Esophagus squamous epithelium (tissue), 4 donors: ENCODE measurements at regions not wholly inside any gene's neighbourhood (a gene's known extent, or its start where the extent isn't known, plus 50 kb on each side); places are given as distances from the start of the nearest gene placed in this dataset.

Experiments used
- POLR2A ChIP-seq, 4 donors: fragments of 450-650 bp; IDR thresholded peaks; one replicate each; pipeline ENCODE4 v1.6.1; 2017; ENCODE audit warnings: antibody characterized with exemption in 4 of 4, mild to moderate bottlenecking in 4 of 4, moderate library complexity in 3 of 4
- TF ChIP-seq, protein P1 (sequence below), 6 experiments: fragments of 450-650 bp in 4 of 6; fragments of 200-600 bp in 2 of 6; sonication (generic) in 2 of 6; IDR thresholded peaks; one replicate each; pipeline ENCODE4 v1.5.1; 2016 to 2019; ENCODE audit warnings: antibody characterized with exemption in 6 of 6, mild to moderate bottlenecking in 4 of 6, moderate library complexity in 4 of 6

DNA sequence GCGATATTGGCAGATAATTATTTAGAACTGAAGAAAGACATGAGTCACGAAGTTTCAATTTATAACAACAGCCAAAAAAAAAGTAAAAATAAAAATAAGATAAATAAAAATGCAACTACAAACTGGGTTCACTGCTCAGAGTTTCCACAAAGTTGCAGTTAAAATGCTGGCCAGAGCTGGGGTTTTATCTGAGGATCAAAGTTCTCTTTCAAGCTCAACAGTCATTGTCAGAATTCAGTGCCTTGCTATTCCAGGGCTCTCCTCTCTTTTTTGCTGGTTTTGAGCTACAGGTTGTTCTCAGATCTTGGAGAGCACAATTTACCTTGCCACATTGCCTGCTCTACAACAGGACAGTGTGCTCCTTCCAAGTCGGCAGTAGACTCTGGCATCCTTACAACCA, 60.1 kb downstream of the PYDC2 start:
- TF ChIP-seq, protein P1, sequence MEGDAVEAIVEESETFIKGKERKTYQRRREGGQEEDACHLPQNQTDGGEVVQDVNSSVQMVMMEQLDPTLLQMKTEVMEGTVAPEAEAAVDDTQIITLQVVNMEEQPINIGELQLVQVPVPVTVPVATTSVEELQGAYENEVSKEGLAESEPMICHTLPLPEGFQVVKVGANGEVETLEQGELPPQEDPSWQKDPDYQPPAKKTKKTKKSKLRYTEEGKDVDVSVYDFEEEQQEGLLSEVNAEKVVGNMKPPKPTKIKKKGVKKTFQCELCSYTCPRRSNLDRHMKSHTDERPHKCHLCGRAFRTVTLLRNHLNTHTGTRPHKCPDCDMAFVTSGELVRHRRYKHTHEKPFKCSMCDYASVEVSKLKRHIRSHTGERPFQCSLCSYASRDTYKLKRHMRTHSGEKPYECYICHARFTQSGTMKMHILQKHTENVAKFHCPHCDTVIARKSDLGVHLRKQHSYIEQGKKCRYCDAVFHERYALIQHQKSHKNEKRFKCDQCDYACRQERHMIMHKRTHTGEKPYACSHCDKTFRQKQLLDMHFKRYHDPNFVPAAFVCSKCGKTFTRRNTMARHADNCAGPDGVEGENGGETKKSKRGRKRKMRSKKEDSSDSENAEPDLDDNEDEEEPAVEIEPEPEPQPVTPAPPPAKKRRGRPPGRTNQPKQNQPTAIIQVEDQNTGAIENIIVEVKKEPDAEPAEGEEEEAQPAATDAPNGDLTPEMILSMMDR (IDR thresholded peaks at IDR 0.05) = no peak
- TF ChIP-seq POLR2A (IDR thresholded peaks at IDR 0.05) = no peak
